Tibial artery (tissue), 4 donors: ENCODE measurements at regions not wholly inside any gene's neighbourhood (a gene's known extent, or its start where the extent isn't known, plus 50 kb on each side); places are given as distances from the start of the nearest gene placed in this dataset.

Experiments used
- DNase-seq, 2 donors: peaks; one replicate each; pipeline ENCODE4 v3.0.0-alpha.2; 2019
- H3K27ac ChIP-seq, 2 donors: fragments of 200-600 bp; sonication (generic) in 1 of 2; 1 replicate in 1 of 2; 2 replicates in 1 of 2; pipeline ENCODE4 v1.5.1; 2018 to 2019; ENCODE audit warnings: mild to moderate bottlenecking in 1 of 2
- H3K27me3 ChIP-seq, 2 donors: fragments of 200-600 bp; sonication (generic) in 1 of 2; one replicate each; pipeline versions ENCODE4 v1.5.1 to v1.6.0; 2016 to 2019
- H3K36me3 ChIP-seq, 3 donors: fragments of 200-600 bp; sonication (generic) in 2 of 3; one replicate each; pipeline ENCODE4 v1.5.1; 2016 to 2019; ENCODE audit warnings: mild to moderate bottlenecking in 2 of 3
- H3K4me1 ChIP-seq, 4 donors: fragments of 200-600 bp; sonication (generic) in 2 of 4; 1 replicate in 3 of 4; 2 replicates in 1 of 4; pipeline ENCODE4 v1.5.1; 2016 to 2019
- H3K4me3 ChIP-seq, 2 donors: fragments of 200-600 bp; sonication (generic) in 1 of 2; 1 replicate in 1 of 2; 2 replicates in 1 of 2; pipeline ENCODE4 v1.5.1; 2018 to 2019; ENCODE audit warnings: mild to moderate bottlenecking in 2 of 2
- H3K9me3 ChIP-seq, 3 donors: fragments of 200-600 bp; sonication (generic) in 1 of 3; one replicate each; pipeline ENCODE4 v1.5.1; 2016 to 2019
- CTCF ChIP-seq, 2 experiments: fragments of 200-600 bp in 1 of 2; fragments of 450-650 bp in 1 of 2; IDR thresholded peaks; one replicate each; pipeline ENCODE4 v1.5.1; 2017 to 2019; ENCODE audit warnings: antibody characterized with exemption in 2 of 2, mild to moderate bottlenecking in 1 of 2, moderate library complexity in 1 of 2
- intact Hi-C: fragments of 100-400 bp; cut with DNase I; formaldehyde crosslinking; loops from one replicate; pipeline ENCODE4 v1.15.0; 2023; ENCODE audit warnings: low total_unique reads

DNA sequence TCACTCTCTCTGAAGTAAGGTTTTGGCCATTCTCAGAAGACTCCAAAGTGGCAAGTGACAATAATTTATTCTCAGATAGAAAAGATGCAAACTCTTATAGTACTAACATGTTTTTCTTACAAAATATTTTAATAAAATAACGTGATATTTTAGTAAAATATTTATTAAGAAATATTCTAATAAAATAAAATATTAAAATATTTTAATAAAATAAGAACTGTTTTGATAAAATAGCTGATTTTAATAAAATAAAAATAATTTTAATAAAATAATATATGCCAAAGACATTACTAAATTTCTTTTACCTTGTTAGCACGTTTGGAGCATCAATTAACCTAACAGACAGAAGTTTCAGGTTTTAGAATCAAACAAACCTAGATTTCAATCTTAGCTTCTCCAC, 424.0 kb upstream of the NECTIN3 start:
- DNase-seq: no peak
- no peak overlapping the region for H3K27ac ChIP-seq
- H3K9me3 ChIP-seq: no peaks in the 10 kb centered on the region
- no peak overlapping the region for H3K4me3 ChIP-seq
- no peak for TF ChIP-seq CTCF (IDR thresholded peaks at IDR 0.05)
- H3K36me3 ChIP-seq: no peaks in the 10 kb centered on the region
- H3K4me1 ChIP-seq: no peaks in the 10 kb centered on the region
- intact Hi-C loops: no loop called here
- no peaks in the 10 kb centered on the region for H3K27me3 ChIP-seq

- no peak for TF ChIP-seq CTCF (IDR thresholded peaks at IDR 0.05)
- intact Hi-C loops: no loop called here
- no peaks in the 10 kb centered on the region for H3K36me3 ChIP-seq
- no peak overlapping the region for H3K4me3 ChIP-seq
- DNase-seq: no peak
- H3K27me3 ChIP-seq: no peaks in the 10 kb centered on the region
- H3K27ac ChIP-seq: no peak overlapping the region
- H3K9me3 ChIP-seq: no peaks in the 10 kb centered on the region
- H3K4me1 ChIP-seq: no peaks in the 10 kb centered on the region
Observed at GRCh38 chr3:110650741-110651140, 420.9 kb upstream of the NECTIN3 start.

DNA sequence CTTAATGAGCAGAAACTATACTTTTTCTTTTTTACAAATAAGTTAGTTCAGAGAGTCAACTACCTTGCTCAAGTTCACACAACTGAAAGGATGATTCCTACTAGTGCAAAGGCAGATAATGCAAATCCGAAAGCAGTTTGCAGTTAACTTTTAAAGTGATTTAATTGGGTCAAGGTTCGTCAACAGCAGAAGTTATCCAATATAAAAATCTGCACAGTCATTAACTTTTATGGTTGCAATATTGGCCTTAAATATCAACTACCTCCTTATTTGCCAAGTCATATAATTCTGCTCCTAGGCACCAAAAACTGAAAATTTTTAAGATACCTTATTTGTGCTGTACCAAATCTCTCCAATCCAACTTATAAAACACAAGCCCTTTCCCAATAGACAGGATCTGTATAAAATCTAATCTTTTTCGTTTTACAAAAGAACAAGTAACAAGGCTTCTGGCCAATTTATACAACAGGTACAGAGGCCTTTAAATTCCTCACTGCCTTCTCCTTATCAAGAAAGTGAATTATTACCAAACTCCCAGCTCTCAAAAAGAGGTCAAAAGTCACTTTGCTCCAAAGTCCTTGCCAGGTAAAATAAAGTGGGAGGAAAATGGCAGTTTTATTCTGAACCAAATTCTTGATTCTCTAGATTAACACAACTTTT, 416.6 kb upstream of the NECTIN3 start:
- no peak for DNase-seq
- intact Hi-C loops: no loop called here
- H3K4me3 ChIP-seq: no peak overlapping the region
- TF ChIP-seq CTCF (IDR thresholded peaks at IDR 0.05): no peak
- no peaks in the 10 kb centered on the region for H3K9me3 ChIP-seq
- H3K4me1 ChIP-seq: no peaks in the 10 kb centered on the region
- H3K27me3 ChIP-seq: no peaks in the 10 kb centered on the region
- H3K36me3 ChIP-seq: no peaks in the 10 kb centered on the region
- H3K27ac ChIP-seq: no peak overlapping the region

GRCh38 chr3:110656394-110657025, 415.1 kb upstream of the NECTIN3 start:
- H3K36me3 ChIP-seq: no peaks in the 10 kb centered on the region
- DNase-seq: no peak
- no peak for TF ChIP-seq CTCF (IDR thresholded peaks at IDR 0.05)
- no peak overlapping the region for H3K27ac ChIP-seq
- no peaks in the 10 kb centered on the region for H3K9me3 ChIP-seq
- no peak overlapping the region for H3K4me3 ChIP-seq
- no peaks in the 10 kb centered on the region for H3K4me1 ChIP-seq
- no peaks in the 10 kb centered on the region for H3K27me3 ChIP-seq
- intact Hi-C loops: no loop called here

DNA sequence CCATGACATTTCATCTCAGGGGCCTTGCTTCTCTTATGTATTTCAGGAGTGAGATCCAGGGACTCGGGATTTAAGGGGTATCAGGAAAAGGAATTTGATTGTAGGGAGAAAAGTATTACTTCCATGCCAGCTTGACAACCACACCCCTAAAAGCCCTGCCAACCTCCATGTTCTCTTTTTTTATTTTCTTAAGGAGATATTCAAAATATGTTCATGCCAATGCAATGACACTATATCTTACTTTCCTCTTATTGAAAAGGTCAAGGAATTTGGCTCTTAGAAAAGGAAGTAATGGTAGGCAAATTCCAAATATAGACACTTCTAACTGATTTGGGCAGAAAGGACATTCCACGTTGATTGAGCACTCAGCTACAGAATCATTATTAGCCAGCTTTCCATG, 407.5 kb upstream of the NECTIN3 start:
- Histone ChIP-seq H3K27me3 (no peaks in the 10 kb centered on the region), H3K4me3 (no peak overlapping the region), H3K4me1 (peaks cover 0 to 17% (median 2%) of the 10 kb centered on the region in 4 donors), H3K27ac (no peak overlapping the region), H3K9me3 (no peaks in the 10 kb centered on the region), H3K36me3 (no peaks in the 10 kb centered on the region)
- DNase-seq: no peak
- TF ChIP-seq CTCF (IDR thresholded peaks at IDR 0.05): no peak
- intact Hi-C loops: no loop called here
